ENCODE measurements at regions not wholly inside any gene's neighbourhood (a gene's known extent, or its start where the extent isn't known, plus 50 kb on each side); places are given as distances from the start of the nearest gene placed in this dataset.

GRCh38 chr2:120820953-120821279 is 85.2 kb downstream of the GLI2 start:
- TF ChIP-seq CTCF (IDR thresholded peaks at IDR 0.05): no peak
- intact Hi-C loops (cut with DNase I, micrococcal nuclease): no loop called here
- ATAC-seq: peak; percentile 10
- Histone ChIP-seq H3K36me3 (ENCODE audit: low read depth) (no peaks in the 10 kb centered on the region), H3K4me3 (no peak overlapping the region), H3K4me1 (ENCODE audit: low read depth) (no peaks in the 10 kb centered on the region), H3K9me3 (no peaks in the 10 kb centered on the region)
- peak in 1 of 3 donors; percentile 21 for DNase-seq

- Histone ChIP-seq H3K9me3 (no peaks in the 10 kb centered on the region), H3K36me3 (ENCODE audit: low read depth) (no peaks in the 10 kb centered on the region), H3K4me3 (no peak overlapping the region), H3K4me1 (ENCODE audit: low read depth) (no peaks in the 10 kb centered on the region)
- no peak for TF ChIP-seq CTCF (IDR thresholded peaks at IDR 0.05)
- intact Hi-C loops (cut with DNase I, micrococcal nuclease): no loop called here
- DNase-seq (no peak), ATAC-seq (no peak)
These were observed 85.9 kb downstream of the GLI2 start for GRCh38 chr2:120821446-120822160.

GRCh38 chr2:120822933-120823332 is 87.3 kb downstream of the GLI2 start:
- TF ChIP-seq CTCF (IDR thresholded peaks at IDR 0.05): no peak
- Histone ChIP-seq H3K36me3 (ENCODE audit: low read depth) (no peaks in the 10 kb centered on the region), H3K4me1 (ENCODE audit: low read depth) (no peaks in the 10 kb centered on the region), H3K9me3 (no peaks in the 10 kb centered on the region), H3K4me3 (no peak overlapping the region)
- intact Hi-C loops (cut with DNase I, micrococcal nuclease): no loop called here
- DNase-seq (no peak), ATAC-seq (no peak)

- no peak for TF ChIP-seq CTCF (IDR thresholded peaks at IDR 0.05)
- no peaks in the 10 kb centered on the region for H3K4me1 ChIP-seq (ENCODE audit: low read depth)
- H3K9me3 ChIP-seq: no peaks in the 10 kb centered on the region
- intact Hi-C loops (cut with DNase I, micrococcal nuclease): no loop called here
- DNase-seq (no peak), ATAC-seq (no peak)
- H3K4me3 ChIP-seq: no peak overlapping the region
- H3K36me3 ChIP-seq (ENCODE audit: low read depth): no peaks in the 10 kb centered on the region
These were observed 87.9 kb downstream of the GLI2 start for GRCh38 chr2:120823551-120823950.

- Histone ChIP-seq H3K9me3 (no peaks in the 10 kb centered on the region), H3K4me3 (no peak overlapping the region), H3K4me1 (ENCODE audit: low read depth) (no peaks in the 10 kb centered on the region), H3K36me3 (ENCODE audit: low read depth) (no peaks in the 10 kb centered on the region)
- intact Hi-C loops (cut with DNase I, micrococcal nuclease): no loop called here
- TF ChIP-seq CTCF (IDR thresholded peaks at IDR 0.05): no peak
- ATAC-seq (no peak), DNase-seq (no peak)
These were observed 88.6 kb downstream of the GLI2 start for GRCh38 chr2:120824246-120824645.
